Activated CD4-positive, alpha-beta T cell treated with anti-CD3 and anti-CD28 coated beads, Interleukin-2, amount 10 ng/mL, durations not matched to agents 7 days and 5 days (primary cell): ENCODE measurements at regions not wholly inside any gene's neighbourhood (a gene's known extent, or its start where the extent isn't known, plus 50 kb on each side); places are given as distances from the start of the nearest gene placed in this dataset.
"Not testable (repeated sequence)": the region's sequence is repeated elsewhere in the genome, so short reads cannot be mapped to it uniquely, and the experiment has no call there.

Experiments
- CTCF ChIA-PET: fragments of 350-600 bp; sonication (Branson Sonifier 250); formaldehyde crosslinking; loops from one replicate; lab custom pipeline; 2021; ENCODE audit warnings: antibody characterized with exemption; lab: Charles Lee
- POLR2A ChIA-PET: fragments of 350-600 bp; sonication (Branson Sonifier 250); formaldehyde crosslinking; loops from one replicate; lab custom pipeline; 2021; ENCODE audit warnings: antibody characterized with exemption; lab: Charles Lee
- DNase-seq: peaks from one replicate; pipeline ENCODE4 v3.0.0-alpha.2; 2020
- H3K27ac Mint-ChIP-seq: one replicate; pipeline ENCODE4 v1.8.0; 2021; ENCODE audit warnings: mild to moderate bottlenecking, moderate library complexity, mixed read lengths
- H3K27me3 Mint-ChIP-seq: one replicate; pipeline ENCODE4 v1.8.0; 2021; ENCODE audit warnings: mixed read lengths
- H3K36me3 Mint-ChIP-seq: one replicate; pipeline ENCODE4 v1.8.0; 2021; ENCODE audit warnings: low read depth, mixed read lengths
- H3K4me1 Mint-ChIP-seq: one replicate; pipeline ENCODE4 v1.8.0; 2021; ENCODE audit warnings: mixed read lengths
- H3K4me3 Mint-ChIP-seq: one replicate; pipeline ENCODE4 v1.8.0; 2021; ENCODE audit warnings: mild to moderate bottlenecking, moderate library complexity, mixed read lengths
- H3K9me3 Mint-ChIP-seq: one replicate; pipeline ENCODE4 v1.8.0; 2021; ENCODE audit warnings: mixed read lengths

DNA sequence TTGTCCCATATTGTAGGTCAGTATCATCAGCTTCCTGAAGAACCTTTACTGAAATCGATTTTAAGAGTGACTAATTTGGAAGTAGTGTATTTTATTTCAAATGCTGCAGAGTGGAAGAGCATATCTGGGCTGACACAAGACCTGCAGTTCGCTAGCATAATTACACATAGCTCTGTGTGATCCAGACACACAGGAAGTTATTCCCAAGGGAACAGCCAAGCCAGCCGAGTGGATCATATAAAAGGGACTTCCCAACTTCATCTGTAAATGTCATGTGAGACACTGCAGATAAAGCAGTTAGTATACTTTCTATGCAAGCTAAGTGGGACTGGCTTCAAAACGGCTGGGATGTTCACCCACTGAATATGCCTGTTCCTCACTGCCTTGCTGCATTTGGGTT, 760.4 kb downstream of the SLITRK1 start:
- H3K4me1 Mint-ChIP-seq = no peaks in the 10 kb centered on the region
- no peaks in the 10 kb centered on the region for H3K36me3 Mint-ChIP-seq
- no peak overlapping the region for H3K4me3 Mint-ChIP-seq
- no peak for DNase-seq
- ChIA-PET CTCF (no interaction called here), POLR2A (no interaction called here)
- H3K27me3 Mint-ChIP-seq = no peaks in the 10 kb centered on the region
- H3K27ac Mint-ChIP-seq = no peak overlapping the region
- no peaks in the 10 kb centered on the region for H3K9me3 Mint-ChIP-seq

DNA sequence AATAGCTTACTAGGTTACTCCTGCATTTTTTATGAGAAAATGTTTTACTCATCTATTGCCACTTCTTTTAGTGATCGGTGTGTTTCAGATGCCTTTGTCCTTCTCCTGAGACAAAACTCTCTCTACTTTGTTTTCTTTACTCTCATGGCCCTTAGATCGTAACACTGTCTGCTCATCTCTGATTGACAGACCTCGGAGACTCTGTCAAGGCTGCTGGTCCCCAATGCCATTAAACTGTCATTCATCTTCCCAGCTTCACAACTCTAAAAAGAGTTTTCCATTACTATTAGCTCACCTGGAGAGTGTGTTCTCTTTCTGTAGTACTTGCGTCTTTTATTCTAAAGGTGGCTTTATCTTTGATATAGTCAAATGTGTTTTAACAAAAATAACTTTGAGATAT, 765.2 kb downstream of the SLITRK1 start:
- no peaks in the 10 kb centered on the region for H3K36me3 Mint-ChIP-seq

DNA sequence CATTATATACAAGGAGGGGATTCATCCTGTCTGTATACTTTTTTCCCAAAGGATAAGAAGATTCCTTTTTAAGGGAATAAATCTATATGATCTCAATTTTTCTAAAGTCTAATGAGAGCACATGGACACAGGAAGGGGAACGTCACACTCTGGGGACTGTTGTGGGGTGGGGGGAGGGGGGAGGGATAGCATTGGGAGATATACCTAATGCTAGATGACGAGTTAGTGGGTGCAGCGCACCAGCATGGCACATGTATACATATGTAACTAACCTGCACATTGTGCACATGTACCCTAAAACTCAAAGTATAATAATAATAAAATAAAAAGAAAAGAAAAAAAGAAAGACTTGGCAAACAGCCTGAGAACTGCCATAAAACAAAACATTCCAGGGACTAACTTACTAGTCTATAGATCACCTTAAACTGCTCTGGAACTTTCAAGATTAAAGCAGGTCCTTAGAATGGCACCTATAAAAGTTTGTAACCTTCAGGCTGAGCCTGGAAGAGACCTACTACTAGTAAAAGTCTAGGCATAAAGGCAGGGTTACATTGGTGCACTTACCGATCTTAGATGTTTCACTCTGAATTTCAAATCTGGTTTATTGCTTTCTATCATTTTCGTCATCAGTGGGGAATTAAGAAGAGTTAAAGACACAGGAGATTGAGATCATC, 780.6 kb downstream of the SLITRK1 start:
- H3K36me3 Mint-ChIP-seq, CTCF ChIA-PET, H3K27me3 Mint-ChIP-seq, DNase-seq, H3K4me1 Mint-ChIP-seq, H3K9me3 Mint-ChIP-seq, H3K4me3 Mint-ChIP-seq, H3K27ac Mint-ChIP-seq, POLR2A ChIA-PET: not testable (repeated sequence)

More for the DNA sequence above, 765.2 kb downstream of the SLITRK1 start:
- no peaks in the 10 kb centered on the region for H3K27me3 Mint-ChIP-seq
- DNase-seq = no peak
- no peak overlapping the region for H3K27ac Mint-ChIP-seq
- CTCF ChIA-PET = no interaction called here
- POLR2A ChIA-PET = no interaction called here
- H3K9me3 Mint-ChIP-seq = no peaks in the 10 kb centered on the region
- H3K4me1 Mint-ChIP-seq = no peaks in the 10 kb centered on the region
- H3K4me3 Mint-ChIP-seq = no peak overlapping the region

GRCh38 chr13:83100237-83100636, 782.0 kb downstream of the SLITRK1 start:
- ChIA-PET POLR2A (no interaction called here), CTCF (no interaction called here)
- Mint-ChIP-seq H3K9me3 (peaks cover 3% of the 10 kb centered on the region), H3K4me3 (no peak overlapping the region), H3K27ac (no peak overlapping the region), H3K36me3 (no peaks in the 10 kb centered on the region), H3K27me3 (no peaks in the 10 kb centered on the region), H3K4me1 (no peaks in the 10 kb centered on the region)
- no peak for DNase-seq

GRCh38 chr13:83088858-83089257, 793.4 kb downstream of the SLITRK1 start:
- Mint-ChIP-seq H3K4me3 (no peak overlapping the region), H3K4me1 (no peaks in the 10 kb centered on the region), H3K9me3 (peaks cover 15% of the 10 kb centered on the region), H3K36me3 (no peaks in the 10 kb centered on the region), H3K27ac (no peak overlapping the region), H3K27me3 (no peaks in the 10 kb centered on the region)
- CTCF ChIA-PET = no interaction called here
- no peak for DNase-seq
- POLR2A ChIA-PET = no interaction called here

DNA sequence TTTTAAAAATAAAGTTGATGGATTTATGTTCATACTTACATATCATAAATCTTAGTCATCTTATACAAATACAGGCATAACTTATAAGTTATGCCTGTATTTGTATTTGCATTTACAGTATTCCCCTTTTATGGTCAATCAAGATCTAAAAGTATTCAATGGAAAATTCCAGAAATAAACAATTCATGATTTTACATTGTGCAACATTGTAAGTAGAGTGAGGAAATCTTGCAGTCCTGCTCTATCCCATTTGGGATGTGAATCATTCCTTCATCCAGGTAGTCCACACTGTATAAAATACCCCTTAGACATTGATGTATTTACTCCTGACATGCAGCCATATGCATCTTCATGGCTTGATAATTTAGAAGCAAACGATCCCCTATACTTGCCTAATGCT, 795.3 kb downstream of the SLITRK1 start:
- H3K4me1 Mint-ChIP-seq = no peaks in the 10 kb centered on the region
- POLR2A ChIA-PET = no interaction called here

DNA sequence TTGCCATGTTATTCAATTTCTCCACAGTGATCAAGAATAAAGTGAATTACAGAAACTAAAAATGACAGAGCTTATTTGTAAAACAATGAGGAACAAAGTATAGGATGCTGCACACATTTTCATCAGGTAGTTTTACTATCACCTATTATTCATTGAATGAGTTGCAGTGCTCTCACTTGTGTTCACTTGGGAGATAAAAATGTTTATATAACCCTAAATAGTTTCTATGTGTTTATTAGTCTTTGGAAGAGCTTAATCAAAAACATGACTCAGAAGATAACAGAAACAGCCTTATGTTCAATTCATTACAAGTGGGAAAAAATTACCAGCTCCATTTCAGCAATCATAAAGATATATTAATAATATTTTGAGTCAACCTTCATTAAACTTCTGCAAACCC, 796.2 kb downstream of the SLITRK1 start:
- POLR2A ChIA-PET = no interaction called here

More for the DNA sequence above, 795.3 kb downstream of the SLITRK1 start:
- Mint-ChIP-seq H3K9me3 (peaks cover 15% of the 10 kb centered on the region), H3K4me3 (no peak overlapping the region), H3K27ac (no peak overlapping the region), H3K27me3 (no peaks in the 10 kb centered on the region), H3K36me3 (no peaks in the 10 kb centered on the region)
- CTCF ChIA-PET = no interaction called here
- no peak for DNase-seq

DNA sequence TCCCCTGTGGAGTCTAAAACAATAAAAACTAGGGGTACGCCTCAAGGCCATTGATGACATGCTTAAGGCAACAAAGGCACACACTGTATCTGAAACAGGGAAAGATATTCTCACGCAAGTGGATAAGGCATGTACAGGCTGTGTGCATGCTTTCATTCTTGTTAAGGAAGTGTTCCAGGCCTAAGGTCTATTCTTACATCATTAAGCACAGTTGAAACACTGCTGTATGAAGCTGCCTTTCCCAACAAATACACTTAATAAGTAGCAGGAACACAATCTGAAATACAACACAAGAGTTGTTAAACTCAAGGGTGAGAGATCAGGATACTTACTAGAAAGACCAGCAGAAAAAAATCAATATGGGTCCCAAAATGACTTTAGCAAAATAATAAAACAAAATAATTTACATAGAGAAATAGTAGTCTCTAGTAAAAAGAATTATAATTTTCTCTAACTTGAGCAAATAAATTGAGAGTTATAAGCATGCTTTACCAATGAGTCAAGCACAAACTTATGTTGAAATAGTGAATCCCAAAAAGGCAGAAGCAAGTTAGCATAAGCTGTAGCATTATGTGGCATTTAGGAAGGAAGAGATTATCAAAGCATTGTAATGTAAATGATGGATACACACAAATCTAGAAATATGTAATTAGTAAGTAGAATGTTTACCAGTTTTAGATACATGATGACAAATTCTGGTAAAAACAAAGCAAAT, 796.9 kb downstream of the SLITRK1 start:
- POLR2A ChIA-PET = no interaction called here
- Mint-ChIP-seq H3K4me3 (no peak overlapping the region), H3K9me3 (peaks cover 10% of the 10 kb centered on the region), H3K27ac (no peak overlapping the region), H3K27me3 (no peaks in the 10 kb centered on the region), H3K36me3 (no peaks in the 10 kb centered on the region), H3K4me1 (no peaks in the 10 kb centered on the region)
- CTCF ChIA-PET = no interaction called here
- DNase-seq = no peak

More for the DNA sequence above, 796.2 kb downstream of the SLITRK1 start:
- CTCF ChIA-PET = no interaction called here
- Mint-ChIP-seq H3K27ac (no peak overlapping the region), H3K9me3 (peaks cover 15% of the 10 kb centered on the region), H3K36me3 (no peaks in the 10 kb centered on the region), H3K27me3 (no peaks in the 10 kb centered on the region), H3K4me1 (no peaks in the 10 kb centered on the region), H3K4me3 (no peak overlapping the region)
- no peak for DNase-seq

DNA sequence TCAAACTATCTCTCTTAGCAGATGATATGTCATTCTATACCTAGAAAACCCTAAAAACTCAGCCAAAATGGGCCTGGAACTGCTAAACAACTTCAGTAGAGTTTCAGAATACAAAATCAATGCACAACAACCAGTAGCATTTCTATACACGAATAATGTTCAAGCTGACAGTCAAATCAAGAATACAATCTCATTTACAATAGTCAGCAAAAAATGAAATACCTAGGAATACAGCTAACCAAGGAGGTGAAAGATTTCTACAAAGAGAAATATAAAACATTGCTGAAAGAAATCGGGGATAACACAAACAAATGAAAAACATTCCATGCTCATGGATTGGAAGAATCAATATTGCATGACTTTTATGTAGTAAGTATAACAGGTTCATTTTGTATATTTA, 804.8 kb downstream of the SLITRK1 start:
- Mint-ChIP-seq H3K36me3 (no peaks in the 10 kb centered on the region), H3K4me1 (no peaks in the 10 kb centered on the region), H3K4me3 (no peak overlapping the region), H3K27ac (no peak overlapping the region), H3K9me3 (no peaks in the 10 kb centered on the region), H3K27me3 (no peaks in the 10 kb centered on the region)
- ChIA-PET CTCF (no interaction called here), POLR2A (no interaction called here)
- no peak for DNase-seq

- H3K9me3 Mint-ChIP-seq, CTCF ChIA-PET, H3K36me3 Mint-ChIP-seq, H3K4me3 Mint-ChIP-seq, H3K4me1 Mint-ChIP-seq, POLR2A ChIA-PET, H3K27ac Mint-ChIP-seq, DNase-seq, H3K27me3 Mint-ChIP-seq: not testable (repeated sequence)
Measured at GRCh38 chr13:83073930-83074329, 808.3 kb downstream of the SLITRK1 start.

DNA sequence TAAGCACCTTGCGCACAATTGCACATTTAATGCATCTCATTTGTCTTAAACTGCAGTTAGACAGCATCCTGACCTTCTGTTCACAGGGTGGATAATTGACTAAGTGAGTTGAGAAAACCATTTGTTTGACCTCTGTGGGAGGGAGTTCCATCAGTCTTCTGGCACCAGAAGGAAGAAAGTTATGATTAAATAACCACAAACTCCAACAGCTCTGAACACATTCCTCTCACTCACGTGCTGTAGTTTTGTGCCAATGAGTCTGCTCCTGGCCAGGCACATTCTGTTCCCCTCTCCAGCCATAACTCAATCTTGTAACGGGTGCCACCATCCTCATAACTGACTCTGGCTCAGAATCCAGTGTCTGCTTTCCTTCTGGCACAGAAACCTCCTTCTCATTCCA, 817.2 kb downstream of the SLITRK1 start:
- ChIA-PET CTCF (no interaction called here), POLR2A (no interaction called here)
- no peak for DNase-seq
- Mint-ChIP-seq H3K9me3 (no peaks in the 10 kb centered on the region), H3K4me1 (no peaks in the 10 kb centered on the region), H3K27ac (no peak overlapping the region), H3K27me3 (no peaks in the 10 kb centered on the region), H3K36me3 (no peaks in the 10 kb centered on the region), H3K4me3 (no peak overlapping the region)

GRCh38 chr13:83057119-83057518, 825.2 kb downstream of the SLITRK1 start:
- Mint-ChIP-seq H3K27ac (no peak overlapping the region), H3K4me3 (no peak overlapping the region), H3K36me3 (no peaks in the 10 kb centered on the region), H3K27me3 (no peaks in the 10 kb centered on the region), H3K9me3 (no peaks in the 10 kb centered on the region), H3K4me1 (no peaks in the 10 kb centered on the region)
- CTCF ChIA-PET = no interaction called here
- DNase-seq = no peak
- POLR2A ChIA-PET = no interaction called here

DNA sequence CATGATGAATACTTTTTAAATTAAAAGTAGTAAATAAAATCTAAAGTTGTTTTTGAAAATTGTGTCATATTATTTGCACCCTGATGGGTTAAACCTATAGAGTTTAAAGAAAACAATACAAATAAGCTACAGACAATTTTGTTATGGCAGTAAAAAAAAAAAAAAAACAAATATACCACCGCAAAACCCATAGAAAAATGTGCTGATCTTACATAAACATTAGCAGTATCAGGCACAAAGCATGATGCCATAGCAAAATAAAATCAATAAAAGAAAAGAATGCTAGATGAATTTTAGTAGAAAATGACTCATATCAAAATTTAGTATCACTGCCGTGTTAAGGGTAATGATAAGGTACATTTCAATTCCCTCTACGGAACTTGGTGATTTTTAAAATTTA, 826.0 kb downstream of the SLITRK1 start:
- H3K27ac Mint-ChIP-seq = no peak overlapping the region
- H3K27me3 Mint-ChIP-seq = no peaks in the 10 kb centered on the region
- H3K4me3 Mint-ChIP-seq = no peak overlapping the region
- DNase-seq = no peak
- H3K4me1 Mint-ChIP-seq = no peaks in the 10 kb centered on the region
- H3K36me3 Mint-ChIP-seq = no peaks in the 10 kb centered on the region
- H3K9me3 Mint-ChIP-seq = no peaks in the 10 kb centered on the region
- ChIA-PET POLR2A (no interaction called here), CTCF (no interaction called here)

- H3K4me1 Mint-ChIP-seq = no peaks in the 10 kb centered on the region
- no peaks in the 10 kb centered on the region for H3K36me3 Mint-ChIP-seq
- no peak overlapping the region for H3K27ac Mint-ChIP-seq
- H3K9me3 Mint-ChIP-seq = peaks cover 6% of the 10 kb centered on the region
- no peaks in the 10 kb centered on the region for H3K27me3 Mint-ChIP-seq
- no peak overlapping the region for H3K4me3 Mint-ChIP-seq
- POLR2A ChIA-PET = no interaction called here
- no peak for DNase-seq
- CTCF ChIA-PET = no interaction called here
Measured at GRCh38 chr13:83048419-83048818, 833.9 kb downstream of the SLITRK1 start.
